ENCODE measurements at regions not wholly inside any gene's neighbourhood (a gene's known extent, or its start where the extent isn't known, plus 50 kb on each side); places are given as distances from the start of the nearest gene placed in this dataset.
A peak's percentile ranks its signal among the peaks of the same experiment; 100 is the strongest.

- DNase-seq = no peak
These were observed 219.0 kb upstream of the MAN1A1 start for GRCh38 chr6:119568580-119568979.

GRCh38 chr6:119566546-119567260 is 217.1 kb upstream of the MAN1A1 start:
- no peak for DNase-seq

- no peak for DNase-seq
These were observed 216.3 kb upstream of the MAN1A1 start for GRCh38 chr6:119565893-119566292.

DNA sequence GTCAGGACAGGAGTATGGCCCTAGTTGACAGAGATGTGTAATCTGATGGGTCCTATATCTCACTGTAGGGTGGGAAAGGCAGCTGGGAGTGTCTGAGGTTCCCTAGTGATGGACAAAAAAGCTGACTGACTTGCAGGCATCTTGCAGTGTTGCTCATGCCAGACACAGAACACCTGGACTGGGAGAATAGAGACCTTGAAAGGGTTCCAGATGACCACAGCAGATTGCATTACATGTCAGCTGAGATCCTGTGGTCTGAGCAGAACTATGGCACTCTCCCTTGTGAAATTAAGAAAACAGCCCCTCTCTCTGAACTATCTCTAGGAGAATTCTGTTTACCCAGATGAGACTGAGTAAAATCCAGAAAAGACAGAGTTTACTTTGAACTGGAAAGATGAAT is 212.6 kb upstream of the MAN1A1 start:
- DNase-seq = no peak

- DNase-seq = no peak
These were observed 210.0 kb upstream of the MAN1A1 start for GRCh38 chr6:119559586-119559985.

GRCh38 chr6:119557239-119557638 is 207.7 kb upstream of the MAN1A1 start:
- DNase-seq = no peak

- no peak for DNase-seq
These were observed 202.5 kb upstream of the MAN1A1 start for GRCh38 chr6:119552021-119552420.

DNA sequence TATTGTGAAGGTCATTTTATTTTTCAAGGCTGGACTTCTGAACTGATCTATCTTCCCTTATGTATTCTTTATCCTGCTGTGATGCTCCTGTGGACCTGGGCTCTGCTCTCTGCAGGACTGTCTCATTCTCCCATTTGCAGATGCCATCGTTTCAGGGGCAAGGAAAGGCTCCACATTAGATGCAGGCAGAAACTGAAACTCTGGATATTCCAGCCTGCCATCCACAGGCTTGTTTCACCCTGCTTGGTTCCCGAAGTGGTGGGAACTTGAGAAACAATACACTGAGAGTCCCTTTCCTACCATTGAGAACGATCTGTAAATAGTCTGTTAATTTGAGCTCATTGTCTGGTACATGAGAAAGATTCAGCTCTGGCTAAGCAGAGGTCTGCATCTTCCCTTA is 197.5 kb upstream of the MAN1A1 start:
- DNase-seq = no peak

- DNase-seq = no peak
These were observed 195.7 kb upstream of the MAN1A1 start for GRCh38 chr6:119545245-119545644.

DNA sequence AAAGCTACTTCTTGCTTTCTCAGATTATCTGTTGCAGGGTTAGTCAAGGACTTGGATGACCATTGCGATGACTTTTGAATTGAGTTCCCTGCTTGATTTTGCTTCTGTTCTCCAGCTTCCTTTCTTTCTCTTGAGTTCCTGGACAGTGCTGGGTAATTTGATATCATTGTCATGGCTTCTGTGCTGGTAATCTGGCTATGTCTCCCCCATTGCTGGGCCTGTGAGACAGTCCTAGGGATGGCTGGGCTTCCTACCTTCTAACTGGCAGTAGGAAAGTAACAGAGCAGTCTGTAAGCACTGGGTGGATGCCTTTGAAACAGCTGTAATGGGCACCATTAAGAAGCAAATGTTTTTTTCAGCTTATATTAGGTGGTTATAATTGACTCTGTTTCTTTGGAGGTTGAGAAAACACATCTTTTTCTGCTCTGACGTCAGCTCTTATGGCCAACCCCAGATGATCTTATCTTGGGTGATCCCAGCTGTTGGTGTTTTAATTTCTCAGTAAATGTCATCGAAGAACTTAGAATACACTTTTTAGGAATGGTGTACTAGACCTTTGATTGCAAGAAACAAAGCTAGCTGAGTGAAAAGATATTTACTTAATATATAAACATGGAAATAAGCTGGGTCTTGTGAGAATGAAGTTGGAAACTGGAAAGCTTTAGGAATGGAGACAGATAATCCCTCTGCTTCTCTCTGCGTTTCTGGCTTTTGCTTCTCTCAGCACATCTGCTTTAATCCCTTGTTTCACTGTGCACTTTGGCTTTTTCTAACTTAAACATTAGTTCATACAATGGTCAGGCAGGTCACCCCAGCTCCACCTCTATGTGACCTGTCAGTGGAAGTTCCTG is 195.0 kb upstream of the MAN1A1 start:
- no peak for DNase-seq

DNA sequence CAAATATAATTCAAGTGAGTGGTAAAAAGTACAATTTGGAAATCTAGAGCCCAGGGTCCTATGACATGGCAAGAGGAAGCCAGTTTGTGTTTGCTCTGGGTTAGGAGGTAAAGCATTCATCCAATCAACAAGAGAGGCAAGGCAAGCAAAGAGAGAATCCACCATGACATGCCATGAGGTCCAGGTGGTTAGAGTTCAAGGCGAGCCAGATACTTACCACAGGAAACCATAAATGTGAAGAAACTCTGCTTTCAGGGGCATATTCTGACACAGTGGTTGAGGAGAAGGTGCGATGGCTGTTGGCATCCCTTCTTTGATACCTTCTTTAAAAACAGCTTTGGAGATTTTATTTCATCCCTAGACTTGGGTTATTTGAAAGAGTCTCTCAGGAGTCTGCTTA is 193.8 kb upstream of the MAN1A1 start:
- no peak for DNase-seq

DNA sequence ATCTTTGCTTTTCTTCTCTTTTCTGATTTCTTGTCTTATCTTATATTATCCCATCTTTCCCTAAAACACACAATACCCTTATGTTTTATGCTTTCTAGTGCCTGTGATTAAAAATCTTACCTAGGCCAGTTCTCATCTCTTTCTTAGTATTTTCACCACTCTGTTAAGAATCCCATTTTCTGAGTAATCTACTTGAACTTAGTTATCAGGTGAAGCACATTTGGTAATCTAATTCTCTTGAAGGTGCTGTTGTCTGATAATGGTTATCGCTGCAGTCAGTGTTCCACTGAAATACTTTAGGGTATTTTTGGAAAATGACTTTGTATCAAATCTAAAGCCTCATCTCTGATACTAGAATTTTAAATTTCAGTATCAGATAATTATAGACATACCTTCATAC is 192.5 kb upstream of the MAN1A1 start:
- DNase-seq = no peak

DNA sequence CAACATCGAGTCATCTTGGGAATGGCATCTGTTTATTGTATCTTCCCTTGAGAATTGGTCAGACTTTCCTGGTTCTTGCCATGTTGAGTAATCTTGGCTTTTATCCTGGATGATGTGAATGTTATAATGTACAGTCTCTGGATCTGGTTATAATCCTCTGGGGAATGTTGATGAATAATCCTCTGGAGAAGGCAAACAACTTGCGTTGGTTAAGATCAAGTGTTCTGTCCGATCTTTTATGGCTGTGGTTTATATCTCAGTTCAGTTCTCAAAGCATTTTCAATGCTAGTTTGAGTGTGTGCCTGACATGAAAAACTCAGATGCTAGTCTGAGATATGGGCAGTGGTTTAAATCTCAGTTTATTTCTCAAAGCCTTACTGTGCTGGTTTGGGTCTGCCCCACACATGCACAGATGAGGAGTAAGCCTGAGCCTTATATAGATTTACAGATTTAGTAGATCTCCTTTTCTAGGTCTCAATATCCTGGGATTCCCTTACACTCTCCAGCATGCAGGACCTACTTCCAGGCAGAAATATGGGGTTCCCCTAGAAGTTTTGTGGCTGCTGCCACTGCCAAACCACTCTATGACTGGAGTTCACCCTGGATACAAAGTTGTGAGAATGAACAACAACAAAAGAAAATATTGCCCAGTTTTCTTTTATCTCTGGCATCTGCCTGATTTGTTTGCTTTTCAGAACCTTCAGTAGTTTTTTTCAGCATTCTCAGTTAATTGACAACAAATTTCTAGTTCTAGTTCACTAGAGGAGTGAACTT is 191.8 kb upstream of the MAN1A1 start:
- DNase-seq = no peak

GRCh38 chr6:119540417-119540816 is 190.9 kb upstream of the MAN1A1 start:
- DNase-seq = no peak

DNA sequence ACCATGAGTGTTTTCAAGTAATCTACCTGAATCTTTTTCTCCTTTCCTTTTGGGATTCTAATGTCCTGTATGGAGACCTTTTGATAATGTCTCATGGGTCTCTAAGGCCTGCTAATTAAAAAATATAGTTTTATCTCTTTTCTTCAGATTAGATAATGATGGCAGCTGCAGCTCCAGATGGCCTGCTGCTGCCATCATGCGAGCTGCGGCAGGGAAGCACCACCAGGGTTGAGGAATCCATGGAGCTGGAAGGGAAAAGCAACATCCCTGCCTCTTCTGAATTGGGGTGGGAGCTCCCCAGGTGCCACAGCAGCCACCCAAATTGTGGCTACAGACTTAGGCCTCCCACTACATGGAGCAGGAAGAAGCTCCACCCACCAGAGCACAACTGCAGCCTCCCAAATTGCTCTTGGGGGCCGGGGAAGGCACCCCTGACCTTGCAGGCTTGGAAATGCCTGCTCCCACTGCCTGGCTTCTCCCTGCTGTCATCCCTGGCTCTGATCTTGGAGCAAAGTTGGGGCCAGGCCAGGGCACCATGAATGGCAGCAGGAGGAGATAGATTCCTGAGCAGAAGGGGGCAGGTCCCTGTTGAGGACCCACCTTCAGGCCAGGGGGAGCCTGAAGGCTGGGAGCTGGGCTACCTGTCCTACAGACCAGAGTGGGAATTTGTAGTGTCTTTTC is 189.6 kb upstream of the MAN1A1 start:
- no peak for DNase-seq

DNA sequence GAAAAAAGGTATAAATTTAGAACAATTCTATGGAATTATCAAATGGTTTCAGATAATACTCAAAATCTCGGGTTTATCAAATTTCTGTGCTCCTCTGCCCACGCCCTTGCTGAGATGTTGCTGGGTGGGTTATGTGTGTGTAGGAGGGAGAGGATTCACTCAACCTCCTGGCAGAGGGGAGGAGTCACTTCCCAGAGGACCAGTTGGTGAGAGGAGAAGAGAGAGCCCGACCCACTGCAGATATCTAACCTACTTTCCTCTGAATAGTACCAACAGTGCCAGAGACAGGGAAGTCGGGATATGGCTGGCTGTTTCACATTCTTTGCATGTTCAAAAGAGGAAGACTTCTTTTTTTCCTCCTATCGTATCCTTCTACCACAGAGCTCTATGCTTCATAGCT is 187.1 kb upstream of the MAN1A1 start:
- DNase-seq = no peak

DNA sequence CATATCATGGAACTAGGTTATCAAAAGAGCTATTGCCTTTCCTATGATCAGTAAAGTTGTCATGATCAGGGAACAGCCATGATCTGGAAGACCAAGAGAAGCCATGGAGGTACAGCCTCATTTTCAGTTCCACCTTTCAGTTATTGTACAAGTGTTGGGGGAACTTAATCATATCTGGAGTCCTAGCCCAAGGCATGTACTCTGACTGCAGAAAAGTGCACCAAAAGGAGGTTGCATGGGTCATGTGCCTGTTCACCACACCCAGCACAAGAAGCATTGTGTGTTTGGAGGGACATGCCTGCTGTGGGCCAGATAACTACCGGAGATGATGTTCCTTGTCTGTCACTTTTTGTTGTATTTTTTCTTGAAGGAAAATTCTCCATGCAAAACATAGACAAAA is 185.8 kb upstream of the MAN1A1 start:
- DNase-seq = no peak

GRCh38 chr6:119533603-119534279 is 184.2 kb upstream of the MAN1A1 start:
- DNase-seq = peak; percentile 43 to 65

DNA sequence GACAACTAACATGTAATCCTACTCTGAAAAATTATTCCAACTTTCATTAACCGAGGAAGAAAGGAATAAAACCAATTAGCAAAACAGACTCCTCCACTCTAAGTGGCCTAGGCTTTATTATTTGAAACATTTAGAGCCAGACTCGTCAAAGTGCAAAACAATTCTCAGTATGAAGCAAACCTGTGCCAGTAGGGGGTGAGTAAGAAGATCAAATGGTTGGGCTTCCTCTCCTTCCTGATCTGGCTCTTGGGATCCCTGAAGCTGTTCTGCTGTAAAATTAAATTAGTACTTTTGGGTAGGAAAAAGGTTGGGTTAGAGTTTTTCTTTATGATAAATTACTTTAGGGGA is 177.6 kb upstream of the MAN1A1 start:
- DNase-seq = no peak

DNA sequence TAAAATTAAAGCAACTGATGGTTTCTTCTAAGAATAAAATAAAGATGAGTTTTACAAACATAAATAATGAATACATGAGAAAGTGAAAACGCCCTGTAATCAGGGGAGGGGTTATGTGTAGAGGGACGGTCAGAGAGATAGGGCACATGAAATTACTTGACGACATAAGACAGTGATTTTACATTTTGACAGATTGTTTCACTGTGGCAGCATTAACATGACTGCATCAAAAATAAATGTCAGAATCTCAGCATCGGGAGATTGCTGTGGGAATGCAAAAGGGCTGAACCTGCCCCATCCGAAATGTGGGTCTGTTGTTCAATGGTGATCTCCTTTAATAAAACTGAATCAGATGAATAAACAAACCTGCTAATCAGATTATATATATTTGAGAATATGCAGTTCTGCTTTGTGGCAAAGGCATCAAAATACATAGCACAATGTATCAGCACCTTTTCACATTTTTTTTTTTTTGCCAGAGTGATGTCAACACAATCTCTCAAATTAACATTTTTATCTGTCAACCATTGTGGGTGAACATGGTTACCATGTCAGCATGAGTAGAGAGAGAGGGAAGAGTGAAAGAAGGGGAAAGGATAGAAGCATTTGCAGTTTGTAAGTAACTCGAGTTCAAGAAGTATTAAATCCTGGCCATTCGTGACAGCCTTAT is 177.1 kb upstream of the MAN1A1 start:
- no peak for DNase-seq

DNA sequence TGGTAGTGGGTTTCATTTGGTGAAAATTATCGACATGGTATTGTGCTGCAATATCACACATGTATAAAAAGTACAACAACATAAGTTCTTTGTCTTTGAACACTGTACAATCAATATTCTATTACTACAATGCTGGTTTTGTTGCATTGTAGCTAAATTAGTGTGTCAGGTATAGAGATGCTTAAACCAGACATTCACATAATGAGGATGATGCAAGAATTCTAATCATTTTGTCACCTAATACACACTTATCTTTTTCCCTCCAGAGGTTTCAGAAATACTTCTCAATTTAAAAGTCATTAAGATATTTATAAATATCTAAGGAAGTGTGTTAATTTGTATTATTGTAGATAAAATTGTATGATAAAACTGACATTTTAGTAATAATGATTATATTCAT is 174.8 kb upstream of the MAN1A1 start:
- peak in 1 of 2 experiments; percentile 48 for DNase-seq

DNA sequence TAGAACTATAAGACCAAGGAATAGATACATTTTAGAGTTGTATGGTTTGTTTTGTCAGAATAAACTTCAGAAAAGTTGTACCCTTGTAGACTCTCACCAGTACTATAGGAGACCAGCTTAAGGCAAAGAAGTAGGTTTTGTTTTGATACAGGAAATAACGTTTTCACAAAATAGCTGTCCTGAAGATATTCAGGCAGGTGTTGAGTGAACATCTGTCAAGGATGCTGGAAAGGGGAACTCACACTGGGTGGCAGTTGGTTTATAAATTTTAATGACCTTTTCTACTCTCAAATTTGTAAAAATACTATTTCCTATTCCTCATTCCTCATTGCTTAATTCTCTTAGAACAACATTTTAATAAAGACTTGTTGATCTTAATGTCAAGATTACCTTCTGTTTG is 174.0 kb upstream of the MAN1A1 start:
- peak in 1 of 2 experiments; percentile 45 for DNase-seq

Measured in NCI-H1930 (cell line).